ENCODE measurements at regions not wholly inside any gene's neighbourhood (a gene's known extent, or its start where the extent isn't known, plus 50 kb on each side); places are given as distances from the start of the nearest gene placed in this dataset.
"Not testable (repeated sequence)": the region's sequence is repeated elsewhere in the genome, so short reads cannot be mapped to it uniquely, and the experiment has no call there.

GRCh38 chr4:106869551-106869950 is 166.6 kb downstream of the DKK2 start:
- no peak for DNase-seq

GRCh38 chr4:106868381-106869035 is 167.6 kb downstream of the DKK2 start:
- no peak for DNase-seq

GRCh38 chr4:106864231-106864630 is 171.9 kb downstream of the DKK2 start:
- DNase-seq, result no peak

- DNase-seq, result no peak
These were observed 181.4 kb downstream of the DKK2 start for GRCh38 chr4:106854569-106855351.

GRCh38 chr4:106852426-106852825 is 183.7 kb downstream of the DKK2 start:
- no peak for DNase-seq

GRCh38 chr4:106851726-106852125 is 184.4 kb downstream of the DKK2 start:
- no peak for DNase-seq

GRCh38 chr4:106850691-106851090 is 185.4 kb downstream of the DKK2 start:
- DNase-seq, result no peak

- DNase-seq, result no peak
These were observed 200.2 kb downstream of the DKK2 start for GRCh38 chr4:106835919-106836318.

GRCh38 chr4:106830879-106831278 is 205.2 kb downstream of the DKK2 start:
- DNase-seq, result no peak

- no peak for DNase-seq
These were observed 217.3 kb downstream of the DKK2 start for GRCh38 chr4:106818764-106819163.

- DNase-seq, result no peak
These were observed 219.6 kb downstream of the DKK2 start for GRCh38 chr4:106816496-106816895.

GRCh38 chr4:106810122-106810521 is 226.0 kb downstream of the DKK2 start:
- DNase-seq, result no peak

- no peak for DNase-seq
These were observed 227.0 kb downstream of the DKK2 start for GRCh38 chr4:106809076-106809475.

GRCh38 chr4:106806158-106806797 is 229.8 kb downstream of the DKK2 start:
- DNase-seq, result no peak

- no peak for DNase-seq
These were observed 233.0 kb downstream of the DKK2 start for GRCh38 chr4:106803083-106803482.

- no peak for DNase-seq
These were observed 234.7 kb downstream of the DKK2 start for GRCh38 chr4:106801386-106801785.

- no peak for DNase-seq
These were observed 239.2 kb downstream of the DKK2 start for GRCh38 chr4:106796876-106797275.

GRCh38 chr4:106795326-106795725 is 240.8 kb downstream of the DKK2 start:
- no peak for DNase-seq

GRCh38 chr4:106793933-106794332 is 242.2 kb downstream of the DKK2 start:
- no peak for DNase-seq

GRCh38 chr4:106775636-106776035 is 260.5 kb downstream of the DKK2 start:
- DNase-seq, result no peak

- not testable (repeated sequence) for DNase-seq
These were observed 262.1 kb downstream of the DKK2 start for GRCh38 chr4:106774055-106774454.

GRCh38 chr4:106773076-106773905 is 262.8 kb downstream of the DKK2 start:
- DNase-seq, result no peak
